ENCODE measurements at regions not wholly inside any gene's neighbourhood (a gene's known extent, or its start where the extent isn't known, plus 50 kb on each side); places are given as distances from the start of the nearest gene placed in this dataset.

DNA sequence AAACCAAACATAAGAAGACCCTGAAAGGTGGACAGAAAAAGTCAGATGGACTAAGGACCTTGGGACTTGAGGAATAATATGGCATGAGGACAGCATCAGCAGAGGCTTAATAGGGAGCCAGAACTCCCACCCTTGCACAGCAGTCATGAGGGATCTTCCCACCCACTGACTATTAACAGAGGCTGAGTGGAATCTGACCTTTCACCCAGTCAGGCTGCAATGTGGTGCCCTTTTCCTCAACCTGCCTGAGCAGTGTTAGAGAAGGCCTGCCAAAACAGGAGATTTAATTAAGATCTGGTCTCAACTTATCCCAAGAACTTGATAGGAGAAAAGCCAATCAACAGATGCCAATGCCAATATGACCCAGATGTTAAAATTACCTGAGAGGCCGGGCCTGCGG lies 481.9 kb downstream of the KDM4C start:
- DNase-seq (ENCODE audit: low spot score) = no peak

DNA sequence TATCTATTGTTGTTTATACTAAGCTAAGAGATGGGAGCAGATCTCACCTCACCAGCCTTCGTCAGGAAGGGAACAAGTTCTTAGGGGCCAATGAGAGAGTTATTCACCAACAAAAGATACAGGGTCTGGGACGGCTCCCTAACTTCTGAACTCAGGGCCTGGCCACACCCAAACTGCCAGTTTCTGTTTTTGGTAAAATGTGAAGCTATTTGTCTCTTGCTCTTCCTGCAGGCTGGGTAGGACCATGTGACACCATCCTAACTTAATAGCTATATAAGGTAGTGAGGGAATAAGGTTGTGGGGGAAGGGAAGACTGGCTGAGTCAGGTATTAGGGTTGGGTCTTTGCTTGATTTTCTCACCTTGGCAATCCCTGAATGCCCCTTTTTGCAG lies 480.5 kb downstream of the KDM4C start:
- DNase-seq (ENCODE audit: low spot score) = no peak

DNA sequence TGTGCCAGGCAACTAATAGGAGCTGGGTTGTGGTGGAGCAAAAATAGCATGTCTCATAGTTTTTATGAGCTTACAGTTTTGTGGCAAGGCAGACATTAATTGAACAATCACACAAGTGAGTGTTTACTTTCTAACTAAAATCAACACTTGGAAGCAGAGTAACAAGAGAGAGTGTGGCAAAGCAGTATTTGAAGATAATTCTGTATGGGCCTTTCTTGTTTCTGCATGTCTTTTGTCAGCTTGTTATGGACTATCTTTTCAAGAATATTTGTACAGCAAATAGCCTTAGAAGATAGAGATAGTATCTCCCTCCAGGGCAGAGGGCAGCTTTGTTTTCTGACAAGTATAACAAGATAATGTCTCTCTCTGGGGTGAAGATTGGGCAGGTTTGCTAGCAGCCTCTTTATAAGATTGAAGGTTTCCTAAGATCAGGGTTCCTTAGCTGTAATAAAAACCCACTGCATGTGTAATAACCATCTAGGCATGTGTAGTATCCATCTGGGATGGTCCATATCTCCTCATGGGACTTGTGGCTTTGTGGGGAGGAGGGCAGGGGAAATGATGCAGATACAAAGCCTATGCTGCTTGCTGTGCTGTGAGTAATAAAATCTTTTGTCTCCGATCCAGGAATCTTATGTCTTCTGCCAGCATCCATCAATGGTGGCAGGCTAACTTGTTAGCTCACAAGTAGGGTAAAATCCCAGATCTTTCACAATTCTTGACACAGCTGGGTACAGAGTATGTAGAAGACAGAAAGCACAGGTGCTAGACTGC lies 479.9 kb downstream of the KDM4C start:
- no peak for DNase-seq (ENCODE audit: low spot score)

DNA sequence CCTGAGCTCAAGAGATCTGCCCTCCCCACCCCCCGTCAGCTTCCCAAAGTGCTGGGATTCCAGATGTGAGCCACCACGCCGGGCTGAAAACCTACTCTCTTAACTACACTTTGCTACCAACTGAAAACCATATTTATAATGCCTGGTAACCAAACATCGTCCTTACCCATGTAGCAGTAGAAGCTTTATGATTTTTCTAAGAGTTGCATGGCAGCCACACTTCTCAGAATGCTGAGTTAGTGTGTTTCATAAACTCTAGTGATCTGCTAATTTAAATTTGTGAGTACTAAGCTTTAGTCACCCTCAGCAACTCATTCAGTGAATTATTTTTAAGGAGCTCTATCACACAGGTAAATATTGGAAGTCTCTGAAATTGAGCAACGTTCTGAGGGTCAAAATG lies 478.4 kb downstream of the KDM4C start:
- DNase-seq (ENCODE audit: low spot score) = no peak

DNA sequence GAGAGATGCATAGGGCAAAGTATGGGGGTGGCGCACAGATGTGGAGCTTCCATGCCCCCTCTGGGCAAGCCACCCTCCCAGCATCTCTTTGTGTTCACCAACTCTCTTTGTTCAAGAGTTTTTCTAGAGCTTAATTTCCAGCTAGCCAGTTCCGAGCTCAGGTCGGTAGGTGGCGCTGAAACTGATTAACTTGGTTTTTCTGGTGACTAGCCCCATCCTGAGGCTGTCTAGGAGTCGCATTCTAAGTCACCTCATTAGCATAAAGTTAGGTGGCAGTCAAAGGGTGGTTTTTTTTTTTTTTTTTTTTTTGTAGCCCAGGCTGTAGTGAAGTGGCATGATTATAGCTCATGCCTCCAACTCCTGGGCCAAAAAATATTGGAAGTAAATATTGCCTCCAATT lies 476.4 kb downstream of the KDM4C start:
- DNase-seq (ENCODE audit: low spot score) = no peak

DNA sequence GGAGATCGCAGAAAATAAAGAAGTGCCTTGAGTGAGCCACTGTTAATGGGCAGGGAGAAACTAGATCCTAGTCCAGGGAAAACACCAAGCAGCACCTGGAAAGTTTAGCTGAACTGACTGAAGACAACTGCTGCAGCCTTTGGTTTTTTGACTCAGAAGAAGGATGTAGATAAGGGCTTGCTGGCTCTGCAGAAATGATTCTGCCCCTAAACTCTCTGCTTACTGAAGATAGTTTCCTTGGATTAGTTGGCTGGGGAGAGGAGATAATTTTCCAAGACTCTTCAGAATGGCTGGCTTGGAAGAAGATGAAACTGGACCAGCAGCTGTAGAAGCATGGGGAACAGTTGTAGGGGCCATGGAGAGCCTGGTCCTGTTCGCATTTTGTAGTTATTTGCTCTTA lies 471.8 kb downstream of the KDM4C start:
- no peak for DNase-seq (ENCODE audit: low spot score)

DNA sequence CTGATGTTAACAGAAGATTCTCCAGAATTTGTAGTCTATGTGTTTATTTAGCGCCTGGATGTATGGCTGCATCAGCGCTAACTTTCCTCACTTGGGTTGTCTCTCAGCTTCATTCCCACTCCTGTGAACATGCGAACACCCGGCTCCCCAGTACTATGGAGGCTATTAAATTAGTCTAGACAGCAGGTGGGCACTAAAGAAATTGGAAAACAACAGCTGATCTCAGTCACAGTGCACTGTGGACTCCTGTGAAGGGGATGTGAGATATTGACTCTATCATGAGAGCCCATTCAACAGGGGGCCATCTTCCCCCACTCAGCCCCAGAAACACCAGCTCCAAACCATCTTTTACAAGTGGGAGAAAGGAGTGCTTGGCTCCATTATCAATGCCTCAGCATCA lies 471.0 kb downstream of the KDM4C start:
- DNase-seq (ENCODE audit: low spot score) = no peak

DNA sequence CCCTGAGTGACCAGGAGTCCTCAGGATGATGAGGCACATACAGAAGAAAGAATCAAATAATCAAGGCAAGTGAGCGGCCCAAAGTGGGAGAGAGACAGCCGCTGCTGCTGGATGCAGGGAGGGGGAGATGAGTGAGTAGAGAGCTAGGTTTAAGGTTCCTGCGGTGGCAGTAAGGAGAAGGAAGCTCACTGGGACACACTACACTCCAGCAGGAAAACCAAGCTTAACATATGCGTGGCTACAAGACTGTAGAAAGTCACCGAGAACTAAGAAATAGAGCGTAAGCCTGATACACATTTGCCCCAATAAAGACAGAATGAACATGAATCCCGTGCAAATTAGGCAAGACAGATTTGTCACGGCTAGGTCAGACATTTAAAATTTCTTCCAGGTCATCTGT lies 470.2 kb downstream of the KDM4C start:
- no peak for DNase-seq (ENCODE audit: low spot score)

DNA sequence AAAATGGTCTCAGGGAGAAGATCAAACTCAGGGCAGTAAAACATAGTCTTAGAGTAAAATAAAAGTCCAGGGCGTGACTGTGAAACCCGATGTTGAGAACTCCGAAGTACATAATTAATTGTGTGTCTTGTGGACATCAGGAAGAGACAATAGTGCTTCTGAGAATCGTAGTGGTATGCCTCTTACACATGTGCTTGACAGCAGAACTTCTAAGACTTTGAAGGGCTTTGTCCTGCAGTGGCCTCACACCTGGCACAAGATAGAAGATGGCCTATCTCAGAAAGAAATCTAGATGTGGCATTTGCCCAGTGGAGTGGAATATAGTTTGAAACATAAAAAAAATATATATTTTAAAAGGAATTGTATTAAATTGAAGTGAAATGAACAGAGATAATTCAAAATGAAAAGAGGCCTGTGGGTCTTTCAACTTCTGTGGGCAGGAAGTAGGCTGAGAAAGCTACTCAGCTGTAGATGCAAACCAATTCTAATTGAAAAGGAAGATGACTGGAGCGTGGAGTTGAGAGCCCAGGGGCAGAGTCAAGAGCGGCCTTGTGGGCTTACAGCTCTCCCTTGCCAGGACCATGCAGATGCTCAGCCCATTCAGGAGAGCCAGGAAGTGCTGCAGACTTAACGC lies 468.4 kb downstream of the KDM4C start:
- no peak for DNase-seq (ENCODE audit: low spot score)
